ENCODE measurements at regions not wholly inside any gene's neighbourhood (a gene's known extent, or its start where the extent isn't known, plus 50 kb on each side); places are given as distances from the start of the nearest gene placed in this dataset.

DNA sequence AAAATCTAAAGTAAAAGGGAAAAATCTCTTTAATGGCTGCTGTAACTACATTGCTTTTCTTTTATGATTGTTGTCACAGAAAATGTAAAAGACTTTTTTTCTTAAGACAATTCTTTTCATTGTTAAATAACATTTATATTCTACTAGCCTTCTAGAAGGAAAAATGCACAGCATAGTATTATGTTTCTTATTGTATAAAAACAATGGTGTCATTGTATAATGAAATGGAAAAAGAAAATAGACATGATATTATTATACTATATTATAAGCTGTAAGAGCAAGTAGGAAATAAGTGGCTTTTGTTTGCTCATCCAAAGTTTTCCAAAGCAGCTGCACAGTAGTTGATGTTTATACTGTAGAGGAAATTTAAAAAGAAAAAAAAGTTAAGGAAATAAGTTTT lies 1021.7 kb downstream of the EFNA5 start (continued):
- TF ChIP-seq, protein P1, sequence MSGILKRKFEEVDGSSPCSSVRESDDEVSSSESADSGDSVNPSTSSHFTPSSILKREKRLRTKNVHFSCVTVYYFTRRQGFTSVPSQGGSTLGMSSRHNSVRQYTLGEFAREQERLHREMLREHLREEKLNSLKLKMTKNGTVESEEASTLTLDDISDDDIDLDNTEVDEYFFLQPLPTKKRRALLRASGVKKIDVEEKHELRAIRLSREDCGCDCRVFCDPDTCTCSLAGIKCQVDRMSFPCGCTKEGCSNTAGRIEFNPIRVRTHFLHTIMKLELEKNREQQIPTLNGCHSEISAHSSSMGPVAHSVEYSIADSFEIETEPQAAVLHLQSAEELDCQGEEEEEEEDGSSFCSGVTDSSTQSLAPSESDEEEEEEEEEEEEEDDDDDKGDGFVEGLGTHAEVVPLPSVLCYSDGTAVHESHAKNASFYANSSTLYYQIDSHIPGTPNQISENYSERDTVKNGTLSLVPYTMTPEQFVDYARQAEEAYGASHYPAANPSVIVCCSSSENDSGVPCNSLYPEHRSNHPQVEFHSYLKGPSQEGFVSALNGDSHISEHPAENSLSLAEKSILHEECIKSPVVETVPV (CRISPR knock-in tag; IDR thresholded peaks at IDR 0.05), result no peak

DNA sequence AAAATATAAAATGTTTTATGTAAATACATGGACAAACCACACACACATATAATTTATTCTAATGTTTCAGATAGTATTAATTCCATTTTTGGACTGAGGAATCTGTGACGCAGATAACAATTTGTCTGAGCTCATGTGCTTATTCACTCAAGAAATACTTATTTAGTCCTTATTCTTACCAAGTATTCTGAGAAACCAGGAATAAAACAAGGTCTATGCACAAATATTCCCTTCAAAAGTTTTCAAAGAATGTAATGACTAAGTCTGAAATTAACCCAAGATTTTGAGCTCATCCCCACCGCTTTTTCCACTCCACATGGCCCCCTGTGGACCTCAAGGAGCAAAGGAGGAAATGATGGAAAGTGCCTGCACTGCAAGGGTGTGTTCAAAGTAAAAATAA lies 1022.3 kb downstream of the EFNA5 start:
- TF ChIP-seq CSDC2 (CRISPR knock-in tag; IDR thresholded peaks at IDR 0.05) (no peak), ZNF565 (CRISPR knock-in tag; conservative IDR thresholded peaks at IDR 0.05; ENCODE audit: low read depth) (no peak), ZNF70 (CRISPR knock-in tag; IDR thresholded peaks at IDR 0.05) (no peak), TOX (CRISPR knock-in tag; IDR thresholded peaks at IDR 0.05; ENCODE audit: borderline replicate concordance) (no peak), PPARA (CRISPR knock-in tag; IDR thresholded peaks at IDR 0.05; ENCODE audit: borderline replicate concordance) (no peak), SNAI2 (CRISPR knock-in tag; IDR thresholded peaks at IDR 0.05) (no peak), BACH2 (CRISPR knock-in tag; IDR thresholded peaks at IDR 0.05; ENCODE audit: borderline replicate concordance) (no peak), TCF4 (CRISPR knock-in tag; IDR thresholded peaks at IDR 0.05; ENCODE audit: borderline replicate concordance) (no peak), ZFP30 (CRISPR knock-in tag; IDR thresholded peaks at IDR 0.05) (no peak), ESRRG (CRISPR knock-in tag; IDR thresholded peaks at IDR 0.05) (no peak), ZNF8 (CRISPR knock-in tag; IDR thresholded peaks at IDR 0.05) (no peak)
- TF ChIP-seq, protein P1 (CRISPR knock-in tag; IDR thresholded peaks at IDR 0.05), result no peak
- TF ChIP-seq, protein P2, sequence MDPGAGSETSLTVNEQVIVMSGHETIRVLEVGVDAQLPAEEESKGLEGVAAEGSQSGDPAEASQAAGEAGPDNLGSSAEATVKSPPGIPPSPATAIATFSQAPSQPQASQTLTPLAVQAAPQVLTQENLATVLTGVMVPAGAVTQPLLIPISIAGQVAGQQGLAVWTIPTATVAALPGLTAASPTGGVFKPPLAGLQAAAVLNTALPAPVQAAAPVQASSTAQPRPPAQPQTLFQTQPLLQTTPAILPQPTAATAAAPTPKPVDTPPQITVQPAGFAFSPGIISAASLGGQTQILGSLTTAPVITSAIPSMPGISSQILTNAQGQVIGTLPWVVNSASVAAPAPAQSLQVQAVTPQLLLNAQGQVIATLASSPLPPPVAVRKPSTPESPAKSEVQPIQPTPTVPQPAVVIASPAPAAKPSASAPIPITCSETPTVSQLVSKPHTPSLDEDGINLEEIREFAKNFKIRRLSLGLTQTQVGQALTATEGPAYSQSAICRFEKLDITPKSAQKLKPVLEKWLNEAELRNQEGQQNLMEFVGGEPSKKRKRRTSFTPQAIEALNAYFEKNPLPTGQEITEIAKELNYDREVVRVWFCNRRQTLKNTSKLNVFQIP (CRISPR knock-in tag; IDR thresholded peaks at IDR 0.05; ENCODE audit: borderline replicate concordance, low read depth), result no peak
- TF ChIP-seq, protein P3, sequence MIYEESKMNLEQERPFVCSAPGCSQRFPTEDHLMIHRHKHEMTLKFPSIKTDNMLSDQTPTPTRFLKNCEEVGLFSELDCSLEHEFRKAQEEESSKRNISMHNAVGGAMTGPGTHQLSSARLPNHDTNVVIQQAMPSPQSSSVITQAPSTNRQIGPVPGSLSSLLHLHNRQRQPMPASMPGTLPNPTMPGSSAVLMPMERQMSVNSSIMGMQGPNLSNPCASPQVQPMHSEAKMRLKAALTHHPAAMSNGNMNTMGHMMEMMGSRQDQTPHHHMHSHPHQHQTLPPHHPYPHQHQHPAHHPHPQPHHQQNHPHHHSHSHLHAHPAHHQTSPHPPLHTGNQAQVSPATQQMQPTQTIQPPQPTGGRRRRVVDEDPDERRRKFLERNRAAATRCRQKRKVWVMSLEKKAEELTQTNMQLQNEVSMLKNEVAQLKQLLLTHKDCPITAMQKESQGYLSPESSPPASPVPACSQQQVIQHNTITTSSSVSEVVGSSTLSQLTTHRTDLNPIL (CRISPR knock-in tag; IDR thresholded peaks at IDR 0.05; ENCODE audit: low read depth), result no peak
- no peak for ATAC-seq

DNA sequence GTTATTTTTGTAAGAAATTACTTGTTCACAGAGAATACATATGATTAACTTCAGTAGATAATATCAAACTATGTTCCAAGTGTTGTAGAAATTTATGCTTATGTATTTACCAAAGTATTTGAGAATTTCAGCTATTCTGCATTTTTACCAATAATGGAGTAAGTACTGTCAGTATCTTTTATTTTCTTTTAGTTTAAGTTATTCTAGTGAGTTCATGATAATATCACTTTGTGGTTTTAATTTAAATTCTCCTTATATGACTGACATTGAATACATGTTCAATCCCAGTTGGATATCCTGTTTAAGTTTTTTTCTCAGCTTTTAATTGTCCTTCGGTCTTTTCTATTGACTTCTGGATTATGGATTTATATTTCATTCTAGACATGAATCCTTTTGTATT lies 1024.6 kb downstream of the EFNA5 start:
- ATAC-seq, result no peak
- TF ChIP-seq, protein P4, sequence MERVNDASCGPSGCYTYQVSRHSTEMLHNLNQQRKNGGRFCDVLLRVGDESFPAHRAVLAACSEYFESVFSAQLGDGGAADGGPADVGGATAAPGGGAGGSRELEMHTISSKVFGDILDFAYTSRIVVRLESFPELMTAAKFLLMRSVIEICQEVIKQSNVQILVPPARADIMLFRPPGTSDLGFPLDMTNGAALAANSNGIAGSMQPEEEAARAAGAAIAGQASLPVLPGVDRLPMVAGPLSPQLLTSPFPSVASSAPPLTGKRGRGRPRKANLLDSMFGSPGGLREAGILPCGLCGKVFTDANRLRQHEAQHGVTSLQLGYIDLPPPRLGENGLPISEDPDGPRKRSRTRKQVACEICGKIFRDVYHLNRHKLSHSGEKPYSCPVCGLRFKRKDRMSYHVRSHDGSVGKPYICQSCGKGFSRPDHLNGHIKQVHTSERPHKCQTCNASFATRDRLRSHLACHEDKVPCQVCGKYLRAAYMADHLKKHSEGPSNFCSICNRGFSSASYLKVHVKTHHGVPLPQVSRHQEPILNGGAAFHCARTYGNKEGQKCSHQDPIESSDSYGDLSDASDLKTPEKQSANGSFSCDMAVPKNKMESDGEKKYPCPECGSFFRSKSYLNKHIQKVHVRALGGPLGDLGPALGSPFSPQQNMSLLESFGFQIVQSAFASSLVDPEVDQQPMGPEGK (CRISPR knock-in tag; IDR thresholded peaks at IDR 0.05; ENCODE audit: borderline replicate concordance), result no peak
- TF ChIP-seq ESRRG (CRISPR knock-in tag; IDR thresholded peaks at IDR 0.05) (no peak), ZNF565 (CRISPR knock-in tag; conservative IDR thresholded peaks at IDR 0.05; ENCODE audit: low read depth) (no peak), TCF4 (CRISPR knock-in tag; IDR thresholded peaks at IDR 0.05; ENCODE audit: borderline replicate concordance) (no peak), SNAI2 (CRISPR knock-in tag; IDR thresholded peaks at IDR 0.05) (no peak), RARB (CRISPR knock-in tag; IDR thresholded peaks at IDR 0.05) (no peak), ZFP30 (CRISPR knock-in tag; IDR thresholded peaks at IDR 0.05) (no peak), ZC3H10 (CRISPR knock-in tag; IDR thresholded peaks at IDR 0.05) (no peak), TOX (CRISPR knock-in tag; IDR thresholded peaks at IDR 0.05; ENCODE audit: borderline replicate concordance) (no peak), GLIS3 (CRISPR knock-in tag; IDR thresholded peaks at IDR 0.05) (no peak), ZNF70 (CRISPR knock-in tag; IDR thresholded peaks at IDR 0.05) (no peak), OSR1 (CRISPR knock-in tag; IDR thresholded peaks at IDR 0.05) (no peak), CSDC2 (CRISPR knock-in tag; IDR thresholded peaks at IDR 0.05) (no peak), BACH2 (CRISPR knock-in tag; IDR thresholded peaks at IDR 0.05; ENCODE audit: borderline replicate concordance) (no peak), ISL1 (CRISPR knock-in tag; IDR thresholded peaks at IDR 0.05) (no peak), ARNTL (CRISPR knock-in tag; IDR thresholded peaks at IDR 0.05; ENCODE audit: borderline replicate concordance, low read depth) (no peak)
- TF ChIP-seq, protein P5, sequence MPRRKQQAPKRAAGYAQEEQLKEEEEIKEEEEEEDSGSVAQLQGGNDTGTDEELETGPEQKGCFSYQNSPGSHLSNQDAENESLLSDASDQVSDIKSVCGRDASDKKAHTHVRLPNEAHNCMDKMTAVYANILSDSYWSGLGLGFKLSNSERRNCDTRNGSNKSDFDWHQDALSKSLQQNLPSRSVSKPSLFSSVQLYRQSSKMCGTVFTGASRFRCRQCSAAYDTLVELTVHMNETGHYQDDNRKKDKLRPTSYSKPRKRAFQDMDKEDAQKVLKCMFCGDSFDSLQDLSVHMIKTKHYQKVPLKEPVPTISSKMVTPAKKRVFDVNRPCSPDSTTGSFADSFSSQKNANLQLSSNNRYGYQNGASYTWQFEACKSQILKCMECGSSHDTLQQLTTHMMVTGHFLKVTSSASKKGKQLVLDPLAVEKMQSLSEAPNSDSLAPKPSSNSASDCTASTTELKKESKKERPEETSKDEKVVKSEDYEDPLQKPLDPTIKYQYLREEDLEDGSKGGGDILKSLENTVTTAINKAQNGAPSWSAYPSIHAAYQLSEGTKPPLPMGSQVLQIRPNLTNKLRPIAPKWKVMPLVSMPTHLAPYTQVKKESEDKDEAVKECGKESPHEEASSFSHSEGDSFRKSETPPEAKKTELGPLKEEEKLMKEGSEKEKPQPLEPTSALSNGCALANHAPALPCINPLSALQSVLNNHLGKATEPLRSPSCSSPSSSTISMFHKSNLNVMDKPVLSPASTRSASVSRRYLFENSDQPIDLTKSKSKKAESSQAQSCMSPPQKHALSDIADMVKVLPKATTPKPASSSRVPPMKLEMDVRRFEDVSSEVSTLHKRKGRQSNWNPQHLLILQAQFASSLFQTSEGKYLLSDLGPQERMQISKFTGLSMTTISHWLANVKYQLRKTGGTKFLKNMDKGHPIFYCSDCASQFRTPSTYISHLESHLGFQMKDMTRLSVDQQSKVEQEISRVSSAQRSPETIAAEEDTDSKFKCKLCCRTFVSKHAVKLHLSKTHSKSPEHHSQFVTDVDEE (CRISPR knock-in tag; IDR thresholded peaks at IDR 0.05), result no peak
- TF ChIP-seq, protein P1 (CRISPR knock-in tag; IDR thresholded peaks at IDR 0.05), result no peak
- TF ChIP-seq, protein P2 (CRISPR knock-in tag; IDR thresholded peaks at IDR 0.05; ENCODE audit: borderline replicate concordance, low read depth), result no peak
